ENCODE measurements at regions not wholly inside any gene's neighbourhood (a gene's known extent, or its start where the extent isn't known, plus 50 kb on each side); places are given as distances from the start of the nearest gene placed in this dataset.

DNA sequence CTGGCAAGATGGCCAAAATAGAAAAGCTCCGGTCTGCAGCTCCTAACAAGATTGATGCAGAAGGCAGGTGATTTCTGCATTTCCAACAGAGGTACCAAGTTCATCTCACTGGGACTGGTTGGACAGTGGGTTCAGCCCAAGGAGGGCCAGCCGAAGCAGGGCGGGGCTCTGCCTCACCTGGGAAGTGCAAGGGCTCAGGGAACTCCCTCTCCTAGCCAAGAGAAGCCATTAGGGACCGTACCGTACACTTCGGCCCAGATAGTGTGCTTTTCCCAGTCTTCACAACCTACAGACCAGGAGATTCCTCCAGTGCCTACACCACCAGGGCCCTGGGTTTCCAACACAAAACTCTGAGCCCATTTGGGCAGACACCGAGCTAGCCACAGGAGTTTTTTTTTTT is 277.8 kb downstream of the SLCO4C1 start:
- TF ChIP-seq POLR2A (IDR thresholded peaks at IDR 0.05; ENCODE audit: low read depth, low read length) = no peak
- no peak for TF ChIP-seq TAF1 (IDR thresholded peaks at IDR 0.05; ENCODE audit: borderline replicate concordance, low read depth, low read length)
- no peak for TF ChIP-seq POLR2AphosphoS5 (IDR thresholded peaks at IDR 0.05; ENCODE audit: low read depth, low read length)
